ENCODE measurements at regions not wholly inside any gene's neighbourhood (a gene's known extent, or its start where the extent isn't known, plus 50 kb on each side); places are given as distances from the start of the nearest gene placed in this dataset.

DNA sequence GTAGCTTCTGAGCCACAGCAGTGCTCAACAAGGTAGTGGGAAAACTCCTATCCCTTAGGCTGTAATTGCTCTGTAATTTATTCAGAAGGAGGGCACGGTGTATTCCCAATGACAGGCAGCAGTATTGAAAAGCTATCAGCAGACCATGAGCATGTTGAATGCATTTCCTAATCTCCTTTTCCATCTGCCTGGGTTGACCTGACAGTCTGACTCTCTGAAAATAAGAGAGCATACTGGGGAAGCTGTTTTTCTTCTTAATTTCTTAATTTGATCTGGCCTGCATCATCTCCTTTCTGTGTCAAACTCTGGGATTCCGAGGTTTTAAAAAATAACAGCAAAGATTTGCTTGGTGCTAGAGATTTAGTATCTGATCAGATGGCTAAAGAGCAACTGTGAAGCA lies 88.1 kb upstream of the SLC35F3 start:
- FAIRE-seq (no peak), DNase-seq (ENCODE audit: low read depth, low spot score) (no peak), ATAC-seq (no peak)
- ChIA-PET CTCF (no interaction called here), POLR2A (no interaction called here), RAD21 (ENCODE audit: unreplicated experiment) (no interaction called here), SMC1A (ENCODE audit: uncharacterized antibody, unreplicated experiment) (no interaction called here)
- no peaks in the 10 kb centered on the region for H4K20me1 ChIP-seq (ENCODE audit: control insufficient read depth, insufficient read depth)
- no peak overlapping the region for H3K27ac ChIP-seq (ENCODE audit: control insufficient read depth, insufficient read depth)
- in situ Hi-C loops (cut with MboI): no loop called here
- H2AFZ ChIP-seq (ENCODE audit: control insufficient read depth, low read depth, low read length): no peak overlapping the region
- TF ChIP-seq RBBP5 (conservative IDR thresholded peaks at IDR 0.05): no peak
- no peak for TF ChIP-seq POLR2A (IDR thresholded peaks at IDR 0.05; ENCODE audit: low read depth, low read length)
- TF ChIP-seq KLF5 (IDR thresholded peaks at IDR 0.05; ENCODE audit: partially characterized antibody): no peak
- no peak for TF ChIP-seq RFX5 (IDR thresholded peaks at IDR 0.05; ENCODE audit: low read depth, low read length)
- TF ChIP-seq, protein P1, sequence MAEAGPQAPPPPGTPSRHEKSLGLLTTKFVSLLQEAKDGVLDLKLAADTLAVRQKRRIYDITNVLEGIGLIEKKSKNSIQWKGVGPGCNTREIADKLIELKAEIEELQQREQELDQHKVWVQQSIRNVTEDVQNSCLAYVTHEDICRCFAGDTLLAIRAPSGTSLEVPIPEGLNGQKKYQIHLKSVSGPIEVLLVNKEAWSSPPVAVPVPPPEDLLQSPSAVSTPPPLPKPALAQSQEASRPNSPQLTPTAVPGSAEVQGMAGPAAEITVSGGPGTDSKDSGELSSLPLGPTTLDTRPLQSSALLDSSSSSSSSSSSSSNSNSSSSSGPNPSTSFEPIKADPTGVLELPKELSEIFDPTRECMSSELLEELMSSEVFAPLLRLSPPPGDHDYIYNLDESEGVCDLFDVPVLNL (IDR thresholded peaks at IDR 0.05; ENCODE audit: low read depth, low read length): no peak
- TF ChIP-seq, protein P2, sequence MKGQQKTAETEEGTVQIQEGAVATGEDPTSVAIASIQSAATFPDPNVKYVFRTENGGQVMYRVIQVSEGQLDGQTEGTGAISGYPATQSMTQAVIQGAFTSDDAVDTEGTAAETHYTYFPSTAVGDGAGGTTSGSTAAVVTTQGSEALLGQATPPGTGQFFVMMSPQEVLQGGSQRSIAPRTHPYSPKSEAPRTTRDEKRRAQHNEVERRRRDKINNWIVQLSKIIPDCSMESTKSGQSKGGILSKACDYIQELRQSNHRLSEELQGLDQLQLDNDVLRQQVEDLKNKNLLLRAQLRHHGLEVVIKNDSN (IDR thresholded peaks at IDR 0.05; ENCODE audit: borderline replicate concordance, extremely low read length, insufficient read depth, low read depth, low read length): no peak
- TF ChIP-seq MYC (IDR thresholded peaks at IDR 0.05; ENCODE audit: insufficient read depth, insufficient read length, insufficient replicate concordance, low read length, severe bottlenecking): no peak
- TF ChIP-seq TCF3 (IDR thresholded peaks at IDR 0.05; ENCODE audit: borderline replicate concordance, insufficient read depth, low read depth, low read length): no peak
- no peak for TF ChIP-seq KDM1A (IDR thresholded peaks at IDR 0.05; ENCODE audit: borderline replicate concordance)
- no peak for TF ChIP-seq SRF (IDR thresholded peaks at IDR 0.05; ENCODE audit: low read depth in 2 of 2, low read length in 2 of 2)
- no peak for TF ChIP-seq TARDBP (IDR thresholded peaks at IDR 0.05; ENCODE audit: borderline replicate concordance)
- TF ChIP-seq NFYA (IDR thresholded peaks at IDR 0.05; ENCODE audit: borderline replicate concordance, low read depth, low read length): no peak
- TF ChIP-seq SUZ12 (IDR thresholded peaks at IDR 0.05; ENCODE audit: unreplicated experiment): no peak
- TF ChIP-seq, protein P3, sequence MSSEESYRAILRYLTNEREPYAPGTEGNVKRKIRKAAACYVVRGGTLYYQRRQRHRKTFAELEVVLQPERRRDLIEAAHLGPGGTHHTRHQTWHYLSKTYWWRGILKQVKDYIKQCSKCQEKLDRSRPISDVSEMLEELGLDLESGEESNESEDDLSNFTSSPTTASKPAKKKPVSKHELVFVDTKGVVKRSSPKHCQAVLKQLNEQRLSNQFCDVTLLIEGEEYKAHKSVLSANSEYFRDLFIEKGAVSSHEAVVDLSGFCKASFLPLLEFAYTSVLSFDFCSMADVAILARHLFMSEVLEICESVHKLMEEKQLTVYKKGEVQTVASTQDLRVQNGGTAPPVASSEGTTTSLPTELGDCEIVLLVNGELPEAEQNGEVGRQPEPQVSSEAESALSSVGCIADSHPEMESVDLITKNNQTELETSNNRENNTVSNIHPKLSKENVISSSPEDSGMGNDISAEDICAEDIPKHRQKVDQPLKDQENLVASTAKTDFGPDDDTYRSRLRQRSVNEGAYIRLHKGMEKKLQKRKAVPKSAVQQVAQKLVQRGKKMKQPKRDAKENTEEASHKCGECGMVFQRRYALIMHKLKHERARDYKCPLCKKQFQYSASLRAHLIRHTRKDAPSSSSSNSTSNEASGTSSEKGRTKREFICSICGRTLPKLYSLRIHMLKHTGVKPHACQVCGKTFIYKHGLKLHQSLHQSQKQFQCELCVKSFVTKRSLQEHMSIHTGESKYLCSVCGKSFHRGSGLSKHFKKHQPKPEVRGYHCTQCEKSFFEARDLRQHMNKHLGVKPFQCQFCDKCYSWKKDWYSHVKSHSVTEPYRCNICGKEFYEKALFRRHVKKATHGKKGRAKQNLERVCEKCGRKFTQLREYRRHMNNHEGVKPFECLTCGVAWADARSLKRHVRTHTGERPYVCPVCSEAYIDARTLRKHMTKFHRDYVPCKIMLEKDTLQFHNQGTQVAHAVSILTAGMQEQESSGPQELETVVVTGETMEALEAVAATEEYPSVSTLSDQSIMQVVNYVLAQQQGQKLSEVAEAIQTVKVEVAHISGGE (CRISPR knock-in tag; IDR thresholded peaks at IDR 0.05): no peak
- no peak for TF ChIP-seq NR2F1 (conservative IDR thresholded peaks at IDR 0.05)
- no peak for TF ChIP-seq ZNF207 (IDR thresholded peaks at IDR 0.05; ENCODE audit: borderline replicate concordance)
- no peak for TF ChIP-seq DPF2 (IDR thresholded peaks at IDR 0.05)
- H3K9me3 ChIP-seq (replicated peaks; ENCODE audit: control insufficient read depth, insufficient read depth, low read length): no peaks in the 10 kb centered on the region
- no peak overlapping the region for H3K4me2 ChIP-seq (ENCODE audit: control insufficient read depth, insufficient read depth)
- BruUV-seq (replicated peaks): no TSS peak
- no peaks in the 10 kb centered on the region for H3K79me2 ChIP-seq (ENCODE audit: control insufficient read depth, insufficient read depth, low read length)
- H3K36me3 ChIP-seq (ENCODE audit: control insufficient read depth in 2 of 2, insufficient read depth in 2 of 2, low read length in 1 of 2): no peaks in the 10 kb centered on the region
- H3K4me1 ChIP-seq (ENCODE audit: control insufficient read depth, insufficient read depth, low read length): no peaks in the 10 kb centered on the region
- no peak overlapping the region for H3K9ac ChIP-seq (ENCODE audit: control insufficient read depth, insufficient read depth, low read length)
- 38% methylated on average over 2 of the region's 2 CpGs for WGBS (ENCODE audit: insufficient coverage, insufficient replicate concordance, low lambda C conversion rate, missing lambda C conversion rate)
- no peak overlapping the region for H3K4me3 ChIP-seq
- H3K27me3 ChIP-seq (replicated peaks in 1 of 2; ENCODE audit: control insufficient read depth in 2 of 2, insufficient read depth in 2 of 2, low read length in 1 of 2): no peaks in the 10 kb centered on the region; a peak in 1 of 4 replicates
- intact Hi-C loops (cut with micrococcal nuclease; ENCODE audit: unreplicated experiment): no loop called here

Data from GM12878 (cell line).